GM12891 (cell line): ENCODE measurements at regions not wholly inside any gene's neighbourhood (a gene's known extent, or its start where the extent isn't known, plus 50 kb on each side); places are given as distances from the start of the nearest gene placed in this dataset.

Source experiments
- PAX5 ChIP-seq: IDR thresholded peaks from 2 replicates; pipeline ENCODE4 v1.6.1; 2011; ENCODE audit warnings: low read length, moderate library complexity, mild to moderate bottlenecking; ENCODE audit not compliant: insufficient read depth, severe bottlenecking
- POLR2A ChIP-seq: IDR thresholded peaks from 2 replicates; pipeline ENCODE4 v1.6.1; 2011; ENCODE audit warnings: low read depth, low read length, control low read depth
- POLR2AphosphoS5 ChIP-seq: IDR thresholded peaks from 2 replicates; pipeline ENCODE4 v1.6.1; 2011; ENCODE audit warnings: low read depth, low read length, control low read depth
- TAF1 ChIP-seq: IDR thresholded peaks from 2 replicates; pipeline ENCODE4 v1.6.1; 2011; ENCODE audit warnings: low read depth, low read length, control low read depth

DNA sequence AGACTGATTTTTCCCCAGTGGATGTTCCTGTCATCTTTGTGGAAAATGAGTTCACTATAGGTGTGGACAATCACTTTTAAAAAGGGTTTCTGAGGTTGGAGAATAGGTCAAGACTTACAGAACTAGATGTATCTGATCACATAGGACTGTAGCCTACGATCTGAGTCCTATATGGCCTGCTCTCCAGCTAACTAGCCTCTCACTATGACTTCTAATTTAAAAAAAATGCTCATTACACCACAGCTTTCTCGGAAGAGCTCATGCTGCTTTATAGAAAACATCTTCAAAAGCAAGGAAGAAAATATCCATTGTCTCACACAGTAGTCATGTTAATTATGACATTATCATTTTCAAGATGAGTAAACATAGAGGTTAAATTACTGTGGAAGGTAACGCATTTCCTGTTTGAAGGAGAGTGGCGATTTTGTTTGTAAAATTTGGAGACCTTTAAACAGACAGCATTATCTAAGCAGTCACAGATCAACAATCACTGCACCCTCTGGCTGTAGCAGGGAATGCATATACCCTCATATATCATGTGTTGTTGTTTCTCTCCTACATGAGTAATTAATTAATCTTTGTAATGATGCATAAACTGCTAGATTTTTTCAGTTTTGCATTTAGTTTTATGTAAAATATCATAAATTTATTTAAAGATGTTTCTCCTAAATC, 573.7 kb downstream of the GABRG2 start:
- no peak for TF ChIP-seq POLR2A
- TF ChIP-seq TAF1: no peak
- no peak for TF ChIP-seq POLR2AphosphoS5
- TF ChIP-seq PAX5: no peak
